ENCODE measurements at regions not wholly inside any gene's neighbourhood (a gene's known extent, or its start where the extent isn't known, plus 50 kb on each side); places are given as distances from the start of the nearest gene placed in this dataset.
A peak's percentile ranks its signal among the peaks of the same experiment; 100 is the strongest.

GRCh38 chr5:125834438-125835115 is 588.6 kb upstream of the GRAMD2B start:
- intact Hi-C loops (cut with DNase I), result no loop called here
- ATAC-seq, result no peak

GRCh38 chr5:125835293-125836172 is 587.7 kb upstream of the GRAMD2B start:
- intact Hi-C loops (cut with DNase I), result no loop called here
- ATAC-seq (peak; percentile 73), DNase-seq (ENCODE audit: missing footprints) (no peak)

More at GRCh38 chr5:125834438-125835115, 588.6 kb upstream of the GRAMD2B start:
- DNase-seq (ENCODE audit: missing footprints), result no peak

DNA sequence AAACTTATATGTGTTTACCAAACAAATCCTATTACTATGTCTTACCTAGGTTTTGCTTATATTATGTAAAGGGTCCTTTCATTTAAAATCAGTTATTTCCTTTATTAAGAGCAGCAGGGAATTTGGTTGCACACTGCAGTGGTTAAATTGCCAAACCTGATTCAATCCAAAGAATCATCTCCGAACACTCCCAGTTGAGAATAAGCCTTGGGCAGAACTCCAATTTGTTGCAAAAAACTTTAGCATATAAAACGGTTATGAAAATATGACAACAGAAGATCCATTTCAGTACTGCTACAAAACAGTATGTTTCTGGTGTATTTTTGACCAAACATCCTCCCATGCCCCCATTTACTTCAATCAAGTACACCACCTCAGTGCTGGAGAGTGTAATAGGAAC is 587.0 kb upstream of the GRAMD2B start:
- DNase-seq (ENCODE audit: missing footprints), result no peak

GRCh38 chr5:125837866-125838265 is 585.3 kb upstream of the GRAMD2B start:
- DNase-seq (ENCODE audit: missing footprints) (no peak), ATAC-seq (no peak)
- intact Hi-C loops (cut with DNase I), result no loop called here

More for the DNA sequence above, 587.0 kb upstream of the GRAMD2B start:
- no peak for ATAC-seq
- intact Hi-C loops (cut with DNase I), result no loop called here

DNA sequence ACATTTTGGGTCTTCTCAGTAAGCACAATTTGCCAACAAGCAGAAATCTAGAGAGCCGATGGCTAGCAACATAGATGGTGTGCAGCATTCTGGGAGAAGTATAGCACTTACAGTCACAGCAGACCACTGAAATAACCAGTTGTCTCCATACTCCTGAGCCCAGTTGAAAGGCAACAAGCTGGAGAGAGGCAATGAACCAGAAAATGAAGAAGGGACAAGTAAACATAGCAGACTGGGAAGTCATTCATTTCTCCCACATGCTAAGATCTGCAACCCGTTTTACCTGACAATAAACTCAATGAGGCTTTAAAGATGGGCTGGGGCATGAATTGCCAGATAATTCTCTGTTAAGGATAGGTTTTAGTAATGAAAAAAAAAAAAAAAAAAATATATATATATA is 575.6 kb upstream of the GRAMD2B start:
- DNase-seq (ENCODE audit: missing footprints), result no peak
- ATAC-seq, result no peak
- intact Hi-C loops (cut with DNase I), result no loop called here

- ATAC-seq (no peak), DNase-seq (ENCODE audit: missing footprints) (no peak)
- intact Hi-C loops (cut with DNase I), result no loop called here
Measured at GRCh38 chr5:125848751-125849150, 574.5 kb upstream of the GRAMD2B start.

- no peak for ATAC-seq
- intact Hi-C loops (cut with DNase I), result no loop called here
Measured at GRCh38 chr5:125856949-125857348, 566.3 kb upstream of the GRAMD2B start.

GRCh38 chr5:125863579-125863978 is 559.6 kb upstream of the GRAMD2B start:
- no peak for DNase-seq (ENCODE audit: missing footprints)
- no peak for ATAC-seq
- intact Hi-C loops (cut with DNase I), result no loop called here

More at GRCh38 chr5:125856949-125857348, 566.3 kb upstream of the GRAMD2B start:
- DNase-seq (ENCODE audit: missing footprints), result no peak

GRCh38 chr5:125865166-125865815 is 557.9 kb upstream of the GRAMD2B start:
- no peak for ATAC-seq
- intact Hi-C loops (cut with DNase I), result no loop called here

GRCh38 chr5:125868036-125868435 is 555.2 kb upstream of the GRAMD2B start:
- DNase-seq (ENCODE audit: missing footprints), result no peak
- intact Hi-C loops (cut with DNase I), result no loop called here
- no peak for ATAC-seq

More at GRCh38 chr5:125865166-125865815, 557.9 kb upstream of the GRAMD2B start:
- no peak for DNase-seq (ENCODE audit: missing footprints)

- DNase-seq (ENCODE audit: missing footprints), result no peak
- intact Hi-C loops (cut with DNase I), result no loop called here
- no peak for ATAC-seq
Measured at GRCh38 chr5:125870256-125870655, 553.0 kb upstream of the GRAMD2B start.

GRCh38 chr5:125874057-125874456 is 549.2 kb upstream of the GRAMD2B start:
- intact Hi-C loops (cut with DNase I), result no loop called here
- no peak for DNase-seq (ENCODE audit: missing footprints)
- ATAC-seq, result no peak

GRCh38 chr5:125874717-125875116 is 548.5 kb upstream of the GRAMD2B start:
- ATAC-seq, result no peak
- intact Hi-C loops (cut with DNase I), result no loop called here
- DNase-seq (ENCODE audit: missing footprints), result no peak

- intact Hi-C loops (cut with DNase I), result no loop called here
- ATAC-seq, result no peak
Measured at GRCh38 chr5:125877248-125877647, 546.0 kb upstream of the GRAMD2B start.

GRCh38 chr5:125882061-125882460 is 541.1 kb upstream of the GRAMD2B start:
- intact Hi-C loops (cut with DNase I), result no loop called here
- no peak for DNase-seq (ENCODE audit: missing footprints)

More at GRCh38 chr5:125877248-125877647, 546.0 kb upstream of the GRAMD2B start:
- no peak for DNase-seq (ENCODE audit: missing footprints)

GRCh38 chr5:125883223-125883622 is 540.0 kb upstream of the GRAMD2B start:
- ATAC-seq (no peak), DNase-seq (ENCODE audit: missing footprints) (no peak)
- intact Hi-C loops (cut with DNase I), result no loop called here

More at GRCh38 chr5:125882061-125882460, 541.1 kb upstream of the GRAMD2B start:
- no peak for ATAC-seq

DNA sequence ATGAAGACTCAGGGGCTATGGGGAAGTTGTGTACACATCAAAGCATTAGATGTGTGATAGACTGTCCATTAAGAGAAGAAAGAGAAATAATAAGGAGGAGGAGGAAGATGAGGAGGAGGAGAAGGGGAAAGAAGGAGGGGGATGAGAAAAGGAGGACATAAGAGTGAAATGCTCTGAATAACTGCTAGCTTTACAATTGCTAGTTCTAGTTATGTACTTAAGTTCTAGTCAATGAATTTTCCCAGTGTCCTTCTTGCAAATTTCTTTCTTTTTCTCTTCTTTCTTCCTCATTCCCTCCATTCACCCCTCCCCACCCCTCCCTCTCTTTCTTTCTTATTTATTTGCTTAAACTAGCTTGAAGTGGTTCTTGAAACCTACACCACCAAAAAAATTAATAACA is 534.9 kb upstream of the GRAMD2B start:
- intact Hi-C loops (cut with DNase I), result no loop called here
- no peak for DNase-seq (ENCODE audit: missing footprints)

GRCh38 chr5:125890511-125890931 is 532.7 kb upstream of the GRAMD2B start:
- DNase-seq (ENCODE audit: missing footprints) (no peak), ATAC-seq (no peak)

More for the DNA sequence above, 534.9 kb upstream of the GRAMD2B start:
- no peak for ATAC-seq

GRCh38 chr5:125891061-125891725 is 532.0 kb upstream of the GRAMD2B start:
- DNase-seq (ENCODE audit: missing footprints) (no peak), ATAC-seq (no peak)
- intact Hi-C loops (cut with DNase I), result no loop called here

More at GRCh38 chr5:125890511-125890931, 532.7 kb upstream of the GRAMD2B start:
- intact Hi-C loops (cut with DNase I), result no loop called here
